Fibroblast of peridontal ligament (primary cell): ENCODE measurements at regions not wholly inside any gene's neighbourhood (a gene's known extent, or its start where the extent isn't known, plus 50 kb on each side); places are given as distances from the start of the nearest gene placed in this dataset.

Experiments used
- DNase-seq: peaks from one replicate; pipeline ENCODE4 v3.0.0-alpha.2; 2010; ENCODE audit errors: extremely low read depth

- DNase-seq, result peak; percentile 47
Measured at GRCh38 chr2:38203446-38203810, 127.5 kb upstream of the CYP1B1 start.

DNA sequence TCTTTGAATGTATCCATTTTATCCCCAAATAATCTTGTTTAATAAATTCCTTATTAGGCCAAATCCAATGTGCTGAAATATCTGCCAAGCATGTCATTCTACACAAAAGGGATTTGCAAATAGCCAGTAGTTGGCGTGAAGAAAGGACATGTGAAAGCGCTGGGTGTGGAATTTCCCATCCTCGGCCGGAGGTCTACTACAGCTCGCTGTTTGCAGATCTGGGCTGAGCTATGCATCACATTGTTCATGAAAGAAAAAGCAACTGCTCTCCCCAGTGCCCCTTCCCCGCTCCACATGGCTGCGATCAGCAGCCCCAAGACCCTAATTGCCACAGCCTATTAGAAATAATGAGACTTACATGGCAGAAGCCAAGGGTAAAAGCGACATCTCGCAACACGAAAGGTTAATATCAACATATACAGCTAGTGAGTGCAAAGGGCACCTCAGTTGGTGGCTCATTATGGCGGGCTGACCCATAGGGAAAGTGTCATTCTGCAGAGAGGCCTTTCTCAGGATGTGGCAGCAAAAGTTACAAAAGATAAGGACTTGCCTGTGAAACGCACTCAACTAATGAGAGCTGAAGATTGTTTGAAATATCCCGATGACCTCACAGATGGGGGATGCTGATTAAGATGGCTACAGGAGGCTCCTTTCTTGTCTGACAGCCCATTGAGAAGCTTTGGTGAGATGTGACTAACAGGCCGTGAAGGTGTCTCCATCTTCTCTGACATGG is 126.9 kb upstream of the CYP1B1 start:
- no peak for DNase-seq

DNA sequence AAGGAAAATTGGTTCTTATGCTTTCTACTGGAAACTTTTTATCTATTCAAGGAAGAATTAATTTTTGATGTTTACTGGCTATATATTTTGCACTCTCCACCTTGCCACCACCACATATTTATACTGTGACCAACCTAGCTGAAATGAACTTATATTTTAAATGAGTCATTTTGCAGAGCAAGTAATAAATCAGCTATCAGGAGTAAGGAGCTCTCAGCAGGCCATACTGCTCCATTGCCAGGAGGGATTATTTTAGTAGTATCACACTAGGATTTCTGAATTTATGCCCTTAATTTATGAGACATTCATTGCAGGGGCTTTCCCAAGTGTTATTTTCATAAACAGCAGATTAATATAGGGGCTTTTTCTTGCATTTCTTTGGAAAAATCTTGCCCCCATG is 125.8 kb upstream of the CYP1B1 start:
- DNase-seq, result no peak

DNA sequence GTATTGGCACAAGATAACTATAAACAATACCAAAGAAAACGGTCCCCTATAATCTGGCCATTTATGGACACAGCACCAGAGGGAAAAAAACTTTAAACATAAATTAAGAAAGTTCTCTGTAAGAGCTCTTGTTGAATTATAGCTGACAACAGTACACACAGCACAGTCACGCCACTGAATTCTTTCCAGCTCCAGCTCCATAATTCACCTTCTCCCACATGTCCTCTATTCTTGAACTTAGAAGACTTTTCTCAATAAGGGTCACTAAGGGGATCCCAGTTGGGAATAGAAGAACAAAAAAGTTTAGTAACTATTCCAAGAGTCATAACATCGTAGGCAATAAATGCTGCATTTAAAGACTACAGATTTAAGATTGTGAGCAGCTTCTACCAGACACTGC is 124.6 kb upstream of the CYP1B1 start:
- no peak for DNase-seq

DNA sequence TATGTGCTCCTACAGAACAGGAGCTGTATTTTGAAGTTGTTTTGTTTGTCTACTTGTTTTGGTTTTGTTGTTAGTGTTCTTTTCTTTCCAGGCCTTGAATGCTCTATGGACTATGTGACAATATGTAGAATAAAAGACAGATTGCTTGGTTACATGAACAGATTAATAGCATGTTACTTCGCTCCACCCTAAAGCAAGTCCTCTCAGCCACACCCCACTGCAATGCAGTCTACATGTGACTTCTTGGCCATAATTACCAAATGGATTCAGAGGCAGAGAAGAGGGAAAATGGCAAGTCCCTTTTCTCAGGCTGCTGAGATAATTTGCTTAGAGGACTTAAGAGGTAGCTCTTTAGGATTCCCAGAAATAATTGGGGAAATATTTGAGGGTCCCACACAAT is 123.2 kb upstream of the CYP1B1 start:
- DNase-seq, result no peak

DNA sequence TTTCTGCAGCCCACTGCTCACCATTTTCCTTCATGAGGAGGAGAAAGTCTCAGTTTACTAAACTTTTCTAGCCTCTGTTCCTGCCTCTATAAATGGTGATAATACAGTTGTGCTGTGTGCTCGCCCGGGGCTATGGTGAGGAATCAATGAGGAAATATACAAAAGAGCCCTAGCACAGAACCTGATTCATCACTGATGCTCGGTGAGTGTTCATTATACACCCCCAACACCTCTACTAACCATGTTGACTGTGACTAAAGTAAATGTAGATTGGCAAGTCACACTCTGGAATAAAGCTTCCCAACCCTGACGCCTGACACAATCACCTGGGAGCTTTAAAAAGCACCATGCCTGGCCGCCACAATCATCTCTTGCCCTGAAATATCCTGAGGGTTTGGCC is 118.8 kb upstream of the CYP1B1 start:
- no peak for DNase-seq

- DNase-seq, result no peak
Measured at GRCh38 chr2:38192976-38193375, 117.0 kb upstream of the CYP1B1 start.

- DNase-seq, result no peak
Measured at GRCh38 chr2:38192046-38192445, 116.1 kb upstream of the CYP1B1 start.

GRCh38 chr2:38191516-38191915 is 115.6 kb upstream of the CYP1B1 start:
- peak; percentile 59 for DNase-seq

- DNase-seq, result peak; percentile 98
Measured at GRCh38 chr2:38190542-38191218, 114.7 kb upstream of the CYP1B1 start.

- DNase-seq, result peak; percentile 99
Measured at GRCh38 chr2:38187541-38188011, 111.6 kb upstream of the CYP1B1 start.

DNA sequence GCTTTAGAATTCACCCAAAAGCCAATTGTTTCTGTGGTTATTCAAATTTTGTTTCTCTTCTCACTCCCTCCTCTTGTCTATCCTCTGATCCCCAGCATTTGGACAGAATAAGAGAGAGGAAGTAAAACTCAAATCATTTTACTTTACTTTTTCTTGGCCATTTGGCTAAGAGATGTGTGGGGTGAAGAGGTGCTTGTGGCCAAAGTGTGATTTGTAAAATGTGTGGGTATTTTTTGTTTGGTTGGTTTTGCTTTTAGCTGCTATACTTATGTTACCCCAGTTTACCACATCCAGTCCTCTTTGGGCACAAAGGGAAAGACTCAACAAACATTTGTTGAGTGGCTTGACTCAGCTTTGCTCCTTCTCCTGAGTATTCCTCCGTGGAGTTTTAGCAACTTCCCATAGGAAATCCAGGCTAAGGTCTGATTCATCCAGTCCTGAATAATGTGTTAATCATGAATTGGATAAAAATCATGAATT is 109.1 kb upstream of the CYP1B1 start:
- peak; percentile 87 for DNase-seq

DNA sequence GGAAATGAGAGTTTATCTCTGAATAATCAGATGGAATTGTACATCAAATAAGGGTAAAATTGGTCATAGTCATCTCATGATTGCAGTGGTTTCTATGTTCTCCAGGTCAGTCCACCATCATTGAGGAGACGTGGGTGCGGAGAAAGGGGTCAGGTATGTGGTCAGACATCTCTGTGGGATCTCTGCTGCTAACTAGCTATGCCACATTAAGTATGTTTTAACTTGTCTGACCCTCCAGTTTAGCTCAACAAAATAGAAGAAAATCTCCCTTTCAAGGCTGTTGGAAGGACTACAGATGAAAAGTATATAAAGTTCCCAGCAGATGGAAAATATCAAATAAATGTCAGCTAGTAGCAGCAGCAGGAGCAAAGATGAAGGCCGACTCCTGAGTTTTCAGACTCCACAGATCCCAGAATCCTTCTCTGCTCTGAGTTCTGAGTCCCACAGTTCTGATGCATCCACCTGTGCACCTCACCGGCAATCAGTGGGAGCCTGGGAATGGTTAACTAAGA is 106.6 kb upstream of the CYP1B1 start:
- no peak for DNase-seq

DNA sequence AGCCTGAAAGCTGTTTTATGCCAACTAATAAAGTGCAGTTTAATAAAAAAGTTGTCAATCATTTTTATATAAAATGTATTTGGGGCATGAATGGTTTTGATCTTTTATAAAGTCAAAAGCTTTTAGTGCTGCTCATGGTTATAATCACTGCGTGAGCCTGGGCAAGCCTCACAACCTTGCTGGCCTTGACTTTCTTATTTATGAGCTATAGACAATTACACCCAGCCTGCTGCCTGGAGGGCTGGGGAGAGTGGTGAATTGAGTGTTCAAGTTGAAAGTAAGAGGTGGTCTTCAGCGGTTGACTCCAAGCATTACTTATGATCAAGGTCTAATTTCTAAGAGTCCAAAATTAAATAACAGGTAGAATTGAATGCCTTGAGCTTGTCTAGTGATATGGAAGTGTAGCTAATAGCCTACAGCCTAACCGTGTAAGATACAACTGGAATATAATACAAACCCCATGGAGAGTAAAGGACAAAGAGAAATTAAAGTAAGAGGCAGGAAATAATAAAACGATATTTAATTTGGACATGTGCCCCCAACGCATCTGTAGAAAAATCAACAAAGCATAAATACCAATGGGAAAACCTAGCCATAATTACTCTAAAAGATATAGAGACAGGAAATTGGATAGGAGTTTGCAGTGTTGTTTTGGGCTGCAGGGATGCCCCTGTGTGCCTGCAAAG is 106.0 kb upstream of the CYP1B1 start:
- DNase-seq, result no peak

DNA sequence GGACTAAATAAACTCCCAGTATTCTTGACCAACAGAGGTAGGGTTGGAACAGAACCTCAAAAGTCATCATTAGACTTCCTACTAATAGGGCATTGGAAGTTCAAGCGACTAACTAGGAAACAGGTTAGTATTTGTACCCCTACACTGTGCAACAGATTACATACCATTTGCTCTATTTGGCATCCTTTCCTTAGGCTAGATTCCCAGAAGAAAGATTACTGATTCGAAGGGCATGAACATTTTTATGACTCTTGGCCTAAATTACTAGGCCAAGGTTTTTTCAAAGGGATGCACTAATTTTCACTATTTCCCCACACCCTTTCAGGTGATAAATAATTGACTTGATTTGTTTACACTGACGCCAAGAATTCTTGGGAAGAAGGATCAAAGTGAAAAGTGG is 104.8 kb upstream of the CYP1B1 start:
- no peak for DNase-seq

GRCh38 chr2:38178556-38179419 is 102.8 kb upstream of the CYP1B1 start:
- peak; percentile 92 for DNase-seq

DNA sequence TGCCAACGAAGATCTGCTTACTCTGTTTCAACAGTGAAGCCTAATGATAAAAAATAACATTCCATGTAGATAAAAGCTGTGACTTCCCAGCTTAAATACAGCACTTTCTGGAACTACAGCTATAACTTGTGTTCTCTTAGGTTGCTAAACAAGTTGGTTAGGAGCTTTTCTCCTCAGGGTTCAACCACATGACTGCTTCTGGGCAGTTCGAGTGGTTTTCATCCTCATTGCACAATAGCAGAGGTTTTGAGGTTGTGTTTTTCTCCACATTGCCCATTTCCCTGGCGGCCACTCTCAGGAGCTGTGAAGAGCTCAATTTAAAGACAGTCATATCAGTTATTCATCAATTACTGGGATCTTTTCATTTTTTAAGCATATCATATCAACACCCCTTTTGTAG is 102.2 kb upstream of the CYP1B1 start:
- DNase-seq, result peak; percentile 95

- peak; percentile 97 for DNase-seq
Measured at GRCh38 chr2:38176619-38177021, 100.7 kb upstream of the CYP1B1 start.

DNA sequence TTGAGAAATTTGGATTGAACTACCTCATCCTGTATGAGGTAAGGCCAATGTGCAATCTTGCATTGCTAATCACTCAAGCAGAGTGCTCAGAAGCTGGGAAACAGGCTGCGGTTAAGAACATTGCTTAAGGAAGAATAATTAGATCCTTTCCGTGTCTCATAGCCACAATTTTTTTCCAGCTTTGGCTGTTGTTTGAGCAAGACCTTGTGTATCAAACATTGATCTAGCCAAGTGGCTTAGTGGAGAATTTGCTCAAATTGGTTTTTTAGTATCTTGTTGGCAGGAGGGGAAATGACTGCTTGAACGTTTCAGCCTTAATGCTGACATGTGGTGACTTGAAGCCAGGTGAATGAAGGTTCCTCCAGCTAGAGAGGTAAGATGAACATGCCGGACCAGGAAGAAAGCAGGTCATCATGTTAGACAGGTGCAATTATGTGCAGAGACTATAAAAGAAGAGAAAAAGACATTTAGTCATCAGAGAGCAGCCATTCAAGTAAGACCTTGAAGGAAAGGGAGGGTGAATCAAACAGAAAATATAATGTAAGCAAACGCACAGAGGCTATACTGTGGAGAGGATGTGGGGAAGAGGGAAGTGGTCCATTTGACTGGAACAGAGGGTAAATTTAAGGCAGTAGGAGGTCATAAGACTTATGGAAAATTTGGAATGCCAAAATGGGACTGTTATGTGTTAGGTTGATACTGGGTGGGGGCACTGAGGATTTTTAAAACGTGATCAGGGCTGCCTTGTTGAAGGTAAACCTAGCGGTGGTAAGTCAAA is 98.9 kb upstream of the CYP1B1 start:
- peak; percentile 100 for DNase-seq

- DNase-seq, result no peak
Measured at GRCh38 chr2:38174131-38174530, 98.2 kb upstream of the CYP1B1 start.

DNA sequence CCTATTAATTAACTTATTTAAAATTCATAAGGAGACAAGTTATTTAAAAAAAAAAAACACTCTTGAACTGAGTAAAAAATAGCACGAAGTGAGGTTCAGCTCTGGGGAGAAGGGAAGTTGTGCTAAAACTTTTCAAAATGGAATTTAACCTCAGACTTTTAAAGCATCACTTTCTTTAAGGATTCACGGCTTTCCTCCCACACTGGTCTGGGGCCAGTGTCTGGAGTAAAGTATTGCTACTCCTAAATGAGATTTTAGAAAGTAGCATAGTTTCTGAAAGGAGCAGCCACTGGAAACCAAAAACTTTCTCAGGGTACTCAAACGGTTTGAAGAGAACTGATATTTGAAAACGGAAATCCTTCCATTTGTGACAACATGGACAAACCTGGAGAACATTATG is 97.7 kb upstream of the CYP1B1 start:
- peak; percentile 41 for DNase-seq
